ENCODE measurements at regions not wholly inside any gene's neighbourhood (a gene's known extent, or its start where the extent isn't known, plus 50 kb on each side); places are given as distances from the start of the nearest gene placed in this dataset.
"Not testable (repeated sequence)": the region's sequence is repeated elsewhere in the genome, so short reads cannot be mapped to it uniquely, and the experiment has no call there.

- H3K36me3 ChIP-seq (replicated peaks; ENCODE audit: insufficient read depth, low read length): no peaks in the 10 kb centered on the region
- no peak overlapping the region for H2AFZ ChIP-seq (ENCODE audit: low read length)
- no peak overlapping the region for H3K9ac ChIP-seq (ENCODE audit: low read length)
- H3K27ac ChIP-seq (ENCODE audit: low read length): no peak overlapping the region
- H3K4me1 ChIP-seq (ENCODE audit: low read length): no peaks in the 10 kb centered on the region
- TF ChIP-seq EZH2 (optimal IDR thresholded peaks at IDR 0.05; ENCODE audit: low read depth, low read length): no peak
- TF ChIP-seq, protein P1, sequence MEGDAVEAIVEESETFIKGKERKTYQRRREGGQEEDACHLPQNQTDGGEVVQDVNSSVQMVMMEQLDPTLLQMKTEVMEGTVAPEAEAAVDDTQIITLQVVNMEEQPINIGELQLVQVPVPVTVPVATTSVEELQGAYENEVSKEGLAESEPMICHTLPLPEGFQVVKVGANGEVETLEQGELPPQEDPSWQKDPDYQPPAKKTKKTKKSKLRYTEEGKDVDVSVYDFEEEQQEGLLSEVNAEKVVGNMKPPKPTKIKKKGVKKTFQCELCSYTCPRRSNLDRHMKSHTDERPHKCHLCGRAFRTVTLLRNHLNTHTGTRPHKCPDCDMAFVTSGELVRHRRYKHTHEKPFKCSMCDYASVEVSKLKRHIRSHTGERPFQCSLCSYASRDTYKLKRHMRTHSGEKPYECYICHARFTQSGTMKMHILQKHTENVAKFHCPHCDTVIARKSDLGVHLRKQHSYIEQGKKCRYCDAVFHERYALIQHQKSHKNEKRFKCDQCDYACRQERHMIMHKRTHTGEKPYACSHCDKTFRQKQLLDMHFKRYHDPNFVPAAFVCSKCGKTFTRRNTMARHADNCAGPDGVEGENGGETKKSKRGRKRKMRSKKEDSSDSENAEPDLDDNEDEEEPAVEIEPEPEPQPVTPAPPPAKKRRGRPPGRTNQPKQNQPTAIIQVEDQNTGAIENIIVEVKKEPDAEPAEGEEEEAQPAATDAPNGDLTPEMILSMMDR (IDR thresholded peaks at IDR 0.05; ENCODE audit: low read length): no peak
- H3K9me2 ChIP-seq (replicated peaks; ENCODE audit: insufficient read depth, low read length): no peaks in the 10 kb centered on the region
- H3K4me3 ChIP-seq (ENCODE audit: low read length): no peak overlapping the region
- no peak for DNase-seq
- H3K4me2 ChIP-seq (ENCODE audit: low read depth, low read length): no peak overlapping the region
- H3K9me3 ChIP-seq (replicated peaks; ENCODE audit: insufficient read depth, low read length): no peaks in the 10 kb centered on the region
- no peaks in the 10 kb centered on the region for H3F3A ChIP-seq (ENCODE audit: insufficient read depth, low read length)
- H3K79me2 ChIP-seq (ENCODE audit: low read length): no peaks in the 10 kb centered on the region
- no peaks in the 10 kb centered on the region for H3K27me3 ChIP-seq (replicated peaks; ENCODE audit: insufficient read depth, low read length)
- H4K20me1 ChIP-seq (ENCODE audit: insufficient read depth, low read length): no peaks in the 10 kb centered on the region
Measured at GRCh38 chr3:20558161-20558560, 372.2 kb upstream of the SGO1 start.

DNA sequence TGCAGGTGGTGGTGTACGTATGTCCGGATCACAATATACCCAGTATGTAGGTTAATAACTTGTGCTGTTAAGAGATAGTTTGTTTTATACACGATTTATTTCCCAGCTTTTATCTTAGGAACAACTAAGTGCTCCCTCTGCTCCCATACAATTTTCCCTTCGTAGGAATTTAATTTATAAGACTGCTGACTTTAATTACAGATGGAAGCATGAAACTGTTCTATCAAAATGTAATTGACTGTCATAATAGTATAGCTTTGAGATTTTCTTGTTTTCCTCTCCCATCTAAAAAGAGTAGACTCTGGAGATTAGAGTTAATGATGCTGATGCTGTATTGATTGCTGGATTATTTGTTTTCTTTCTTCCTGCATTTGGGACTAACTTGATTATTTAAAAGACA lies 370.7 kb upstream of the SGO1 start:
- no peaks in the 10 kb centered on the region for H3K9me2 ChIP-seq (replicated peaks; ENCODE audit: insufficient read depth, low read length)
- H3K4me2 ChIP-seq (ENCODE audit: low read depth, low read length): no peak overlapping the region
- no peaks in the 10 kb centered on the region for H3F3A ChIP-seq (ENCODE audit: insufficient read depth, low read length)
- no peaks in the 10 kb centered on the region for H4K20me1 ChIP-seq (ENCODE audit: insufficient read depth, low read length)
- no peaks in the 10 kb centered on the region for H3K9me3 ChIP-seq (replicated peaks; ENCODE audit: insufficient read depth, low read length)
- no peak overlapping the region for H3K9ac ChIP-seq (ENCODE audit: low read length)
- TF ChIP-seq, protein P1 (IDR thresholded peaks at IDR 0.05; ENCODE audit: low read length): no peak
- TF ChIP-seq EZH2 (optimal IDR thresholded peaks at IDR 0.05; ENCODE audit: low read depth, low read length): no peak
- TF ChIP-seq EZH2phosphoT487 (IDR thresholded peaks at IDR 0.05; ENCODE audit: low read length): no peak
- H3K79me2 ChIP-seq (ENCODE audit: low read length): no peaks in the 10 kb centered on the region
- no peaks in the 10 kb centered on the region for H3K27me3 ChIP-seq (replicated peaks; ENCODE audit: insufficient read depth, low read length)
- DNase-seq: no peak
- no peak overlapping the region for H2AFZ ChIP-seq (ENCODE audit: low read length)
- no peaks in the 10 kb centered on the region for H3K36me3 ChIP-seq (replicated peaks; ENCODE audit: insufficient read depth, low read length)
- H3K4me1 ChIP-seq (ENCODE audit: low read length): no peaks in the 10 kb centered on the region
- H3K4me3 ChIP-seq (ENCODE audit: low read length): no peak overlapping the region
- H3K27ac ChIP-seq (ENCODE audit: low read length): no peak overlapping the region

- Histone ChIP-seq H3K79me2 (ENCODE audit: low read length) (no peaks in the 10 kb centered on the region), H2AFZ (ENCODE audit: low read length) (no peak overlapping the region), H3K27ac (ENCODE audit: low read length) (no peak overlapping the region), H3K9me2 (replicated peaks; ENCODE audit: insufficient read depth, low read length) (no peaks in the 10 kb centered on the region), H3K4me2 (ENCODE audit: low read depth, low read length) (no peak overlapping the region), H3K27me3 (replicated peaks; ENCODE audit: insufficient read depth, low read length) (no peaks in the 10 kb centered on the region), H3K4me1 (ENCODE audit: low read length) (no peaks in the 10 kb centered on the region), H3K4me3 (ENCODE audit: low read length) (no peak overlapping the region), H4K20me1 (ENCODE audit: insufficient read depth, low read length) (no peaks in the 10 kb centered on the region), H3K9me3 (replicated peaks; ENCODE audit: insufficient read depth, low read length) (no peaks in the 10 kb centered on the region), H3K9ac (ENCODE audit: low read length) (no peak overlapping the region), H3F3A (ENCODE audit: insufficient read depth, low read length) (no peaks in the 10 kb centered on the region), H3K36me3 (replicated peaks; ENCODE audit: insufficient read depth, low read length) (no peaks in the 10 kb centered on the region)
- no peak for DNase-seq
- TF ChIP-seq EZH2 (optimal IDR thresholded peaks at IDR 0.05; ENCODE audit: low read depth, low read length) (no peak), EZH2phosphoT487 (IDR thresholded peaks at IDR 0.05; ENCODE audit: low read length) (no peak)
- TF ChIP-seq, protein P1 (IDR thresholded peaks at IDR 0.05; ENCODE audit: low read length): no peak
Measured at GRCh38 chr3:20552605-20553275, 366.7 kb upstream of the SGO1 start.

GRCh38 chr3:20547361-20548269 lies 361.6 kb upstream of the SGO1 start:
- not testable (repeated sequence) for H3K36me3 ChIP-seq (replicated peaks; ENCODE audit: insufficient read depth, low read length); H3K27ac ChIP-seq (ENCODE audit: low read length); H3K4me1 ChIP-seq (ENCODE audit: low read length); H3K27me3 ChIP-seq (replicated peaks; ENCODE audit: insufficient read depth, low read length); H3K9ac ChIP-seq (ENCODE audit: low read length); H3K9me3 ChIP-seq (replicated peaks; ENCODE audit: insufficient read depth, low read length); H3F3A ChIP-seq (ENCODE audit: insufficient read depth, low read length); H3K9me2 ChIP-seq (replicated peaks; ENCODE audit: insufficient read depth, low read length); H3K4me3 ChIP-seq (ENCODE audit: low read length); H3K4me2 ChIP-seq (ENCODE audit: low read depth, low read length); H2AFZ ChIP-seq (ENCODE audit: low read length); DNase-seq; H4K20me1 ChIP-seq (ENCODE audit: insufficient read depth, low read length); H3K79me2 ChIP-seq (ENCODE audit: low read length)
